Right hindlimb (tissue), 1 donor: ENCODE measurements at regions not wholly inside any gene's neighbourhood (a gene's known extent, or its start where the extent isn't known, plus 50 kb on each side); places are given as distances from the start of the nearest gene placed in this dataset.
A peak's percentile ranks its signal among the peaks of the same experiment; 100 is the strongest.

Experiments
- DNase-seq: peaks from one replicate; pipeline ENCODE4 v3.0.0-alpha.2; 2018

GRCh38 chr2:240227538-240228428 lies 87.3 kb upstream of the OTOS start:
- no peak for DNase-seq

- DNase-seq, result no peak
Observed at GRCh38 chr2:240229005-240229404, 88.5 kb upstream of the OTOS start.

DNA sequence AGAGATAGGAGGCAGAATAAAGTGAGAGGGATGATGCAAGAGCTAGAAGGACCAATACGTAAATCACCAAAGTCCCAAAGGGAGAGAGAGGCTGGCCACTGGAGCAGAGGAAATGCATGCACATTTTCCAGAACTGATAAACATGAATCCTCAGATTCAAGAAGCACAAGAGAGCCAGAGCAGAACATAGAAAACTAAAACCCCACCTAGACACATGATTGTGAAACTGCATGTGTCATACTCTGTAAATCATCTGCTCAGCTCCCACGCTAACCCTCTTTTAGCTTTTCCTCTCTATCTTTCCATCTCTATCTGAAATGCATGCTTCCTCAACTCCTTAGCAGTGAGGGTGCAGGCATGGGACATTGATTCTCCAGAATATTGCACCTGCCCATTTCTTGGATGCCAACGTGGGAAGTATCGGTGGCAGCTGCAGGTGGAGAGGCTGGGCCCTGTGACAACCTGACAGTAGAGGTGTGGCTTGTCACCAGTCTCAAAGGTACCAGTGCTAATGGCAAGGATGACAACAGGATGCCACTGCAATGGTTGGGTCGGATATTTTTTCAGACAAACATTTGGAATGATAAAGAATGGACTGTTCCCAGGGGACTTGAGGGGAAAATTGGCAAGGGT lies 89.3 kb upstream of the OTOS start:
- DNase-seq, result no peak

DNA sequence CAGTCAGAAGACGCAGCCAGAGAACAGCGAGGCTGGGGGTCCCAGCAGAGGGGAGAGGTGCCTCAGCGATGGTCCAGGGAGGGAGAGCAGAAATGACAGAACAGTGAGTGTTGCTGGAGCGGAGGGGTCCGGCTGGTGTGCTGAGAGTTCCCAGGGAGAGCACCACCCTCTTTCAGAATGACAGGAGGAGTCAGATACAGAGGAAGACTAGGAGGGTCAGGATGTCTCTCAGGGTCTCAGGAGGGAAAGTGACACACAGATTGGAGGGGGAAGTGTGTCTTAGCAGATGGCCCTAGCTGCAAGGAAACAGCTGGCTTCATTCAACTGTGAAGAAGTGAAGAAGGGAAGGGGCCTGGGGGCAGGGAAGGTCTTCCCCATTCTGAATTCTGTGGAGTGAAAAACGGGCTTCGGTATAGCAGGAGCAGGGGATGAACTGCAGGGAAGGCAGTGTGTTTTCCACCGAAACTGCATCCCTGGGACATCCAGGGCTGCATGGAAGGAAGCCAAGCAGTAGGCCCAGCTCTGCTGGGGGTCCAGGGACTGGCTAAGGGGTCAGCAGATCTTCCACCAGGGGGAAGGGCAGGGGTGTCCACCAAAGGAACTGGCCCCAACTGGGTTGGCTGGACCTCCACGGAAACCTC lies 90.0 kb upstream of the OTOS start:
- DNase-seq, result no peak

GRCh38 chr2:240231838-240232244 lies 91.4 kb upstream of the OTOS start:
- peak; percentile 11 for DNase-seq

GRCh38 chr2:240232264-240232915 lies 91.9 kb upstream of the OTOS start:
- no peak for DNase-seq

DNA sequence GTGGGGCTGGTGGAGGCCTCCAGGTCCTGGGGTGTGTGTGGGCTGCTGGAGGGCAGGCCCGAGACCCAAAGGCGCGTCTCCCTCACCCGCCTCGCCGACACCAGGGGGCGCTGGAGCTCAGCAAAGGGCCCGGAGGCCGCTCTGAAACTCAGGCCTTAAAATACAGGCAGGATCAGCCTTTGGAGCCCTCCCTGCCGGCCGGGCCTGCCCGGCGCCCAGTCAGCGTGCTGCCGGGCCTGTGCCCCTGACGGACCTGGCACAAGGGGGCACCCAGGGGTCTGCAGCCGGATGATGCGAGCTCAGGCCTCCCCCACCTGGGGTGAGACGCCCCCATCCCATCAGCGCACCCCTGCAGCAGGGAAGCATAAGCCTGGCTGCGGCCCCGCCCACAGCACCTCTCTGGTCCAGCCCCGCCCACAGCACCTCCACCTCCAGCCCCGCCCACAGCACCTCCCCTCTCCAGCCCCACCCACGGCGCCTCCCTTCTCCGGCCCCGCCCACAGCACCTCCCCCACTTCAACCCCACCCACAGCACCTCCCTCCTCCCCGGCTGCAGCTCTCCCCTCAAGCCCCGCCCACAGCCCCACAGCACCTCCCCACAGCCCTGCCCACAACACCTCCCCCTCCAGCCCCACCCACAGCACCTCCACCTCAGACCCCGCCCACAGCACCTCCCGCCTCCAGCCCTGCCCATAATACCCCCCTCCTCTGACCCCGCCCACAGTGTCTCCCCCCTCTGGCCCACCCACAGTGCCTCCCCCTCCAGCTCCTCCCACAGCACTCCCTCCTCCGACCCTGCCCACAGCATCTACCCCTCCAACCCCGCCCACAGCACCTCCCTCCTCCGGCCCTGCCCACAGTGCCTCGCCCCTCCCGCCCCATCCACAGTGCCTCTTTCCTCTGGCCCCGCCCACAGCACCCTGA lies 92.8 kb upstream of the OTOS start:
- peak; percentile 88 for DNase-seq

DNA sequence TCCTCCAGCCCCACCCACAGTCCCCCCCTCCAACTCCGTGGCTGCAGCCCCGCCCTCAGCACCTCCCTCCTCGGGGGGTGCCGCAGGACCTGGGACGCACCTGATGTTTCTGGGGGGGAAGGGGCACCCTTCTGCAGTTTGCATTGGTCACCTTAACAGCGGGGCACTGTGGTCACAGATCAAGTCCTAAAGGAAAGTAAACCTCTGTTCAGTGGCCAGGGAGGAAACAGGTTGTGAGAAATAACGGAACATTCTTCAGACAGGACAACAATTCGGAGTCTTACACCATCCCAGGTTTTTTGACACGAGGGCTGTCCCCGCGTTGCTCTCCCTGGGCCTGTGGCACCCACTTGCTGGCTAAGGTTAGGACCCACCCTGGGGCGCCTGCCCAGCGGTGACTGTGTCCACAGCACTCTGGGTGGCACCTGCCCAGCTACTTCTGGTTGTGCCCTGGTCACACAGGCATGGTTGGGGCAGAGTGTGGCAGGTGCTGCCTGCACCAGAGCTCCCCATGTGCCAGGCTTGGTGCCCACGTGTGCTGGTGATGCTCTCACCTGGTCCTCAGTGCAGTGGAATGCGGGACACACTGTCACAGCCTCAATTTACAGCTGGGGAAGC lies 93.5 kb upstream of the OTOS start:
- no peak for DNase-seq

DNA sequence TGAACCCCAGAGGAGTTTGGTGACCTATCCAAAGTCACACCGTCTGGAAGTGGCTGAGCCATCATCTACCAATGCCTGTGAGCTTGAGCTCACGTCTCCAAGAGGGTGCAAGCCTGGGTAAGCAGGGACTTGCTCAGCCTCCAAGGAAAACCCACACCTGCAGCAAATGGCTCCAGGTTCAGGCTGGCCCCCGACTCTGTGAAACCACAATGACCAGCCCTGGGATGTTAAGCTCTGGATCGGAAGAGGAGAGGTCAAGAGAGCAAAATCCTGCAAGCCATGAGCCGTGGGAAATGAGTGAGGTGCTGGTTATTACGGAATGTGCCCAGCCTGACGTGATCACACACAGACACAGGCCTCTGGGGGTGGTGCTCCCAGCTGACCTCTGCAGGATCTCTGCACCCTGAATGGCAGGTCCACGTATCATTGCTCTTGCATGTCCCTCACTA lies 94.1 kb upstream of the OTOS start:
- DNase-seq, result peak; percentile 7

GRCh38 chr2:240235149-240235803 lies 94.8 kb upstream of the OTOS start:
- DNase-seq, result peak; percentile 9

DNA sequence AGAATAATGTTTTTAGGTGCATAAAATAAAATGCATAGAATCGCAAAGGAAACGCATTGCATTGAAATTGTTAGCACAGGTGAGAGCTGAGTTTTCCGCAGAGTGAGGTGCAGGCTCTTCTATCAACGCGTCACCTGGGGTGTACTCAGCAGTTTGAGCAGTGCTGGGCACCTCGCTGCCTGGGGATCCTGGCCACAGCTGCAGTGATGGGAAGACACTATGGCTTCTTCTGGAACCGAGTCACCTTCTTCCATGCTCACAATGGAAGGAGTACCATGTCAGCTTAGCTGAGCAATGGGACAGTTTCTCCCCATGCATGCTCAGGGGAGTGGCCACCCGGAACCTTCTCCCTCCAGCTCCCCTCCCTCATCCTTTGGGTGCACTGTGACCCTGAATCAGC lies 95.4 kb upstream of the OTOS start:
- peak; percentile 7 for DNase-seq

- peak; percentile 84 for DNase-seq
Observed at GRCh38 chr2:240236217-240237111, 96.0 kb upstream of the OTOS start.

- no peak for DNase-seq
Observed at GRCh38 chr2:240237609-240238174, 97.2 kb upstream of the OTOS start.

DNA sequence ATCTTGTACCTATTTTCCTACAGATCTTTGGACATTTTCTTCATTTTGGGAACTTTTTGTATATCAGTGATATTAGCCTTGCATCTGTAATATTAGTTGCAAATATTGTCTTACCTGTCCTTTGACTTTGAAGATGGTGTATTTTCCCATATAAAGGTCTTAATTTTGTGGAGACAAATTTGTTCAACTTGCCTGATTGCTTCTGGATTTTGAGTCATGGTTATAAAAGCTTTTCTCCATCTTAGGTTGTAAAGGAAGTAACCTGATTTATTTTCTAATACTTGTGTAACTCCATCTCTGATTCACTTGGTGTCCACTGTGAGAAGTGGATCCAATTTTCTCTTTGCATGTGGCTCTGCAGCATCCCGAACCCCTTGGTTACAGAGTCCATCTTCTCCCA lies 97.7 kb upstream of the OTOS start:
- no peak for DNase-seq

GRCh38 chr2:240238786-240239185 lies 98.3 kb upstream of the OTOS start:
- DNase-seq, result no peak

GRCh38 chr2:240239325-240239724 lies 98.9 kb upstream of the OTOS start:
- no peak for DNase-seq

DNA sequence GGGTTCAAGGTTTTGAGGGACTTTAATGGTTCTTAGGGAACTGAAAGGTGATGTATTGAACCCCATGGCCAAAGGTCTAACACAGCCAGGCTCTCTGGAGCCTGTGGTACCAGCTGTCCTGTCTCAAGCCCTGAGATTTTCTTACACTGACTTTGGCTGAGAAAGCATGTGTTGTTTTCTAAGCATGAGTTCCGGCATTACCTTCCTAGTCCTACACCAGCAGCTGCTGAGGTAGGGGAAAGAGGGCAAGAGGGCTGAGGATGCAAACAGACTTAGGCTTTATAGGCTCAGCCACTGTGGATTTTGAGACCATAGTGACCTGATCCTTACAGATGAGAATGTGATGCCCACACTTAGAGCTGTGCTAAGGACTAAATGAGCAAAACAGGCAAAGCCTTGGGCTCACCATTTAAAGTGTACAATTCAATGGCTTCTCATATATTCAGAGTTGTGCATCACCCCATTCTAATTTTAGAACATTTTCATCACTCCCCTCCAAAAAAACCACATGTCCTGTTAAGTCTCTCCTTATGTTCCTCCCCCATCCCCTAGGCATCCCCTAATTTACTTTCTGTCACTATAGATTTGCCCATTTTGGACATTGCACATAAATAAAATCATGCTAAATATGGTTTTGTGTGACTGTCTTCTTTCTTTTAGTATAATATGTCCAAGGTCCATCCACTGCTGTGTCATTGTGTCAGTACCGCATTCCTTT lies 99.7 kb upstream of the OTOS start:
- no peak for DNase-seq

GRCh38 chr2:240240781-240241180 lies 100.3 kb upstream of the OTOS start:
- DNase-seq, result no peak

DNA sequence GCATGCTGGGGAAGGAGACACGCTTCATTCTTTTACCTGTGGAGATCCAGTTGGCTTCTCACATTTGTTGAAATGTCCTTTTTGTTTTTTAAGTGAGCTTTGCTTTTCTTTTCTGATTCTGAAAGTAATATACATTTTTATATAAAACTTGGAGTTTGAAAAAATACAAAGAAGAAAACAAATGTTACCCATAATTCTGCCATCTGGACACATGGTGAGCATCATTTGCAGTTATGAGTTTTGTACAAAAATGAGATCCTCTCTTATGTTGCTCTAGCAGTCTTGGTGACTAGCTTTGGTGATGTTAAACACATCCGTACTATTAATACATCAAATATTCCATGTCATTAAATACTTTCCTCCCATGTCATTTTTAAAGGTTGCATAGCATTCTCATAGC lies 101.1 kb upstream of the OTOS start:
- no peak for DNase-seq
